ENCODE measurements at regions not wholly inside any gene's neighbourhood (a gene's known extent, or its start where the extent isn't known, plus 50 kb on each side); places are given as distances from the start of the nearest gene placed in this dataset.

DNA sequence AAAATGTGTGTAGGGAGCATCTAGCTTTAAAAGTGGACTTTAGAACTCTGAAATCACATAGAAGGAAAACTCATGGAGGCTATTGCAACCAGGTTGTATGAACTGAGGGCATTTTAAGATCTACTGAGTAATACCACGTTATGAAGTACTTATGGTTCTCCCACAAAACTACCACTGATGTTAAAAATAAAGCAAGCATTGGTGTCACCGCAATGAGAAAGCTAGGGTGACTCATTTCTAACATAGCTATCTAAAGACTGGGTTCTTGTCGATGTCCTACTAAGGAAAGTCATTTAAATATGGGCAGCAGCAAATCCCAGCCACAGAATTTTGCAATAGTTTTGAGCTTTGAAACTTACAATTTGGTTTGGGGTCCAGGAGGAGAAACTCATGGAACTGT is 584.8 kb downstream of the DIPK2A start:
- Histone ChIP-seq H3K4me1 (ENCODE audit: insufficient read depth) (peaks cover 10% of the 10 kb centered on the region), H3K79me2 (replicated peaks; ENCODE audit: insufficient read depth) (no peaks in the 10 kb centered on the region), H3K27me3 (ENCODE audit: insufficient read depth) (no peaks in the 10 kb centered on the region), H3K27ac (ENCODE audit: low read depth) (no peak overlapping the region), H3K4me3 (no peak overlapping the region), H3K9me2 (ENCODE audit: insufficient read depth) (peaks cover 7% of the 10 kb centered on the region; the same call in 1 of the 2 replicates), H3K4me2 (no peak overlapping the region), H3K36me3 (ENCODE audit: insufficient read depth) (no peaks in the 10 kb centered on the region), H3F3A (replicated peaks; ENCODE audit: low read depth) (no peaks in the 10 kb centered on the region), H2AFZ (no peak overlapping the region), H4K20me1 (replicated peaks; ENCODE audit: insufficient read depth) (no peaks in the 10 kb centered on the region)
- H3K36me3 Mint-ChIP-seq (ENCODE audit: low read depth): no peaks in the 10 kb centered on the region
- TF ChIP-seq, protein P1, sequence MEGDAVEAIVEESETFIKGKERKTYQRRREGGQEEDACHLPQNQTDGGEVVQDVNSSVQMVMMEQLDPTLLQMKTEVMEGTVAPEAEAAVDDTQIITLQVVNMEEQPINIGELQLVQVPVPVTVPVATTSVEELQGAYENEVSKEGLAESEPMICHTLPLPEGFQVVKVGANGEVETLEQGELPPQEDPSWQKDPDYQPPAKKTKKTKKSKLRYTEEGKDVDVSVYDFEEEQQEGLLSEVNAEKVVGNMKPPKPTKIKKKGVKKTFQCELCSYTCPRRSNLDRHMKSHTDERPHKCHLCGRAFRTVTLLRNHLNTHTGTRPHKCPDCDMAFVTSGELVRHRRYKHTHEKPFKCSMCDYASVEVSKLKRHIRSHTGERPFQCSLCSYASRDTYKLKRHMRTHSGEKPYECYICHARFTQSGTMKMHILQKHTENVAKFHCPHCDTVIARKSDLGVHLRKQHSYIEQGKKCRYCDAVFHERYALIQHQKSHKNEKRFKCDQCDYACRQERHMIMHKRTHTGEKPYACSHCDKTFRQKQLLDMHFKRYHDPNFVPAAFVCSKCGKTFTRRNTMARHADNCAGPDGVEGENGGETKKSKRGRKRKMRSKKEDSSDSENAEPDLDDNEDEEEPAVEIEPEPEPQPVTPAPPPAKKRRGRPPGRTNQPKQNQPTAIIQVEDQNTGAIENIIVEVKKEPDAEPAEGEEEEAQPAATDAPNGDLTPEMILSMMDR (conservative IDR thresholded peaks at IDR 0.05; ENCODE audit: low read depth in 2 of 2): no peak
- TF ChIP-seq ZNF331 (CRISPR knock-in tag; IDR thresholded peaks at IDR 0.05; ENCODE audit: low read depth): no peak
- no peak for TF ChIP-seq EZH2 (IDR thresholded peaks at IDR 0.05; ENCODE audit: low read depth, unreplicated experiment)
- TF ChIP-seq JUNB (IDR thresholded peaks at IDR 0.05; ENCODE audit: unreplicated experiment): no peak
- no peak for TF ChIP-seq EZH2phosphoT487 (IDR thresholded peaks at IDR 0.05; ENCODE audit: unreplicated experiment)
- no peak for TF ChIP-seq NANOG (IDR thresholded peaks at IDR 0.05; ENCODE audit: borderline replicate concordance)
- TF ChIP-seq, protein P2, sequence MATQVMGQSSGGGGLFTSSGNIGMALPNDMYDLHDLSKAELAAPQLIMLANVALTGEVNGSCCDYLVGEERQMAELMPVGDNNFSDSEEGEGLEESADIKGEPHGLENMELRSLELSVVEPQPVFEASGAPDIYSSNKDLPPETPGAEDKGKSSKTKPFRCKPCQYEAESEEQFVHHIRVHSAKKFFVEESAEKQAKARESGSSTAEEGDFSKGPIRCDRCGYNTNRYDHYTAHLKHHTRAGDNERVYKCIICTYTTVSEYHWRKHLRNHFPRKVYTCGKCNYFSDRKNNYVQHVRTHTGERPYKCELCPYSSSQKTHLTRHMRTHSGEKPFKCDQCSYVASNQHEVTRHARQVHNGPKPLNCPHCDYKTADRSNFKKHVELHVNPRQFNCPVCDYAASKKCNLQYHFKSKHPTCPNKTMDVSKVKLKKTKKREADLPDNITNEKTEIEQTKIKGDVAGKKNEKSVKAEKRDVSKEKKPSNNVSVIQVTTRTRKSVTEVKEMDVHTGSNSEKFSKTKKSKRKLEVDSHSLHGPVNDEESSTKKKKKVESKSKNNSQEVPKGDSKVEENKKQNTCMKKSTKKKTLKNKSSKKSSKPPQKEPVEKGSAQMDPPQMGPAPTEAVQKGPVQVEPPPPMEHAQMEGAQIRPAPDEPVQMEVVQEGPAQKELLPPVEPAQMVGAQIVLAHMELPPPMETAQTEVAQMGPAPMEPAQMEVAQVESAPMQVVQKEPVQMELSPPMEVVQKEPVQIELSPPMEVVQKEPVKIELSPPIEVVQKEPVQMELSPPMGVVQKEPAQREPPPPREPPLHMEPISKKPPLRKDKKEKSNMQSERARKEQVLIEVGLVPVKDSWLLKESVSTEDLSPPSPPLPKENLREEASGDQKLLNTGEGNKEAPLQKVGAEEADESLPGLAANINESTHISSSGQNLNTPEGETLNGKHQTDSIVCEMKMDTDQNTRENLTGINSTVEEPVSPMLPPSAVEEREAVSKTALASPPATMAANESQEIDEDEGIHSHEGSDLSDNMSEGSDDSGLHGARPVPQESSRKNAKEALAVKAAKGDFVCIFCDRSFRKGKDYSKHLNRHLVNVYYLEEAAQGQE (IDR thresholded peaks at IDR 0.05; ENCODE audit: unreplicated experiment): no peak
- TF ChIP-seq, protein P3, sequence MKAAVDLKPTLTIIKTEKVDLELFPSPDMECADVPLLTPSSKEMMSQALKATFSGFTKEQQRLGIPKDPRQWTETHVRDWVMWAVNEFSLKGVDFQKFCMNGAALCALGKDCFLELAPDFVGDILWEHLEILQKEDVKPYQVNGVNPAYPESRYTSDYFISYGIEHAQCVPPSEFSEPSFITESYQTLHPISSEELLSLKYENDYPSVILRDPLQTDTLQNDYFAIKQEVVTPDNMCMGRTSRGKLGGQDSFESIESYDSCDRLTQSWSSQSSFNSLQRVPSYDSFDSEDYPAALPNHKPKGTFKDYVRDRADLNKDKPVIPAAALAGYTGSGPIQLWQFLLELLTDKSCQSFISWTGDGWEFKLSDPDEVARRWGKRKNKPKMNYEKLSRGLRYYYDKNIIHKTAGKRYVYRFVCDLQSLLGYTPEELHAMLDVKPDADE (IDR thresholded peaks at IDR 0.05): no peak
- no peak for TF ChIP-seq STAT1 (IDR thresholded peaks at IDR 0.05; ENCODE audit: unreplicated experiment)
- TF ChIP-seq, protein P4, sequence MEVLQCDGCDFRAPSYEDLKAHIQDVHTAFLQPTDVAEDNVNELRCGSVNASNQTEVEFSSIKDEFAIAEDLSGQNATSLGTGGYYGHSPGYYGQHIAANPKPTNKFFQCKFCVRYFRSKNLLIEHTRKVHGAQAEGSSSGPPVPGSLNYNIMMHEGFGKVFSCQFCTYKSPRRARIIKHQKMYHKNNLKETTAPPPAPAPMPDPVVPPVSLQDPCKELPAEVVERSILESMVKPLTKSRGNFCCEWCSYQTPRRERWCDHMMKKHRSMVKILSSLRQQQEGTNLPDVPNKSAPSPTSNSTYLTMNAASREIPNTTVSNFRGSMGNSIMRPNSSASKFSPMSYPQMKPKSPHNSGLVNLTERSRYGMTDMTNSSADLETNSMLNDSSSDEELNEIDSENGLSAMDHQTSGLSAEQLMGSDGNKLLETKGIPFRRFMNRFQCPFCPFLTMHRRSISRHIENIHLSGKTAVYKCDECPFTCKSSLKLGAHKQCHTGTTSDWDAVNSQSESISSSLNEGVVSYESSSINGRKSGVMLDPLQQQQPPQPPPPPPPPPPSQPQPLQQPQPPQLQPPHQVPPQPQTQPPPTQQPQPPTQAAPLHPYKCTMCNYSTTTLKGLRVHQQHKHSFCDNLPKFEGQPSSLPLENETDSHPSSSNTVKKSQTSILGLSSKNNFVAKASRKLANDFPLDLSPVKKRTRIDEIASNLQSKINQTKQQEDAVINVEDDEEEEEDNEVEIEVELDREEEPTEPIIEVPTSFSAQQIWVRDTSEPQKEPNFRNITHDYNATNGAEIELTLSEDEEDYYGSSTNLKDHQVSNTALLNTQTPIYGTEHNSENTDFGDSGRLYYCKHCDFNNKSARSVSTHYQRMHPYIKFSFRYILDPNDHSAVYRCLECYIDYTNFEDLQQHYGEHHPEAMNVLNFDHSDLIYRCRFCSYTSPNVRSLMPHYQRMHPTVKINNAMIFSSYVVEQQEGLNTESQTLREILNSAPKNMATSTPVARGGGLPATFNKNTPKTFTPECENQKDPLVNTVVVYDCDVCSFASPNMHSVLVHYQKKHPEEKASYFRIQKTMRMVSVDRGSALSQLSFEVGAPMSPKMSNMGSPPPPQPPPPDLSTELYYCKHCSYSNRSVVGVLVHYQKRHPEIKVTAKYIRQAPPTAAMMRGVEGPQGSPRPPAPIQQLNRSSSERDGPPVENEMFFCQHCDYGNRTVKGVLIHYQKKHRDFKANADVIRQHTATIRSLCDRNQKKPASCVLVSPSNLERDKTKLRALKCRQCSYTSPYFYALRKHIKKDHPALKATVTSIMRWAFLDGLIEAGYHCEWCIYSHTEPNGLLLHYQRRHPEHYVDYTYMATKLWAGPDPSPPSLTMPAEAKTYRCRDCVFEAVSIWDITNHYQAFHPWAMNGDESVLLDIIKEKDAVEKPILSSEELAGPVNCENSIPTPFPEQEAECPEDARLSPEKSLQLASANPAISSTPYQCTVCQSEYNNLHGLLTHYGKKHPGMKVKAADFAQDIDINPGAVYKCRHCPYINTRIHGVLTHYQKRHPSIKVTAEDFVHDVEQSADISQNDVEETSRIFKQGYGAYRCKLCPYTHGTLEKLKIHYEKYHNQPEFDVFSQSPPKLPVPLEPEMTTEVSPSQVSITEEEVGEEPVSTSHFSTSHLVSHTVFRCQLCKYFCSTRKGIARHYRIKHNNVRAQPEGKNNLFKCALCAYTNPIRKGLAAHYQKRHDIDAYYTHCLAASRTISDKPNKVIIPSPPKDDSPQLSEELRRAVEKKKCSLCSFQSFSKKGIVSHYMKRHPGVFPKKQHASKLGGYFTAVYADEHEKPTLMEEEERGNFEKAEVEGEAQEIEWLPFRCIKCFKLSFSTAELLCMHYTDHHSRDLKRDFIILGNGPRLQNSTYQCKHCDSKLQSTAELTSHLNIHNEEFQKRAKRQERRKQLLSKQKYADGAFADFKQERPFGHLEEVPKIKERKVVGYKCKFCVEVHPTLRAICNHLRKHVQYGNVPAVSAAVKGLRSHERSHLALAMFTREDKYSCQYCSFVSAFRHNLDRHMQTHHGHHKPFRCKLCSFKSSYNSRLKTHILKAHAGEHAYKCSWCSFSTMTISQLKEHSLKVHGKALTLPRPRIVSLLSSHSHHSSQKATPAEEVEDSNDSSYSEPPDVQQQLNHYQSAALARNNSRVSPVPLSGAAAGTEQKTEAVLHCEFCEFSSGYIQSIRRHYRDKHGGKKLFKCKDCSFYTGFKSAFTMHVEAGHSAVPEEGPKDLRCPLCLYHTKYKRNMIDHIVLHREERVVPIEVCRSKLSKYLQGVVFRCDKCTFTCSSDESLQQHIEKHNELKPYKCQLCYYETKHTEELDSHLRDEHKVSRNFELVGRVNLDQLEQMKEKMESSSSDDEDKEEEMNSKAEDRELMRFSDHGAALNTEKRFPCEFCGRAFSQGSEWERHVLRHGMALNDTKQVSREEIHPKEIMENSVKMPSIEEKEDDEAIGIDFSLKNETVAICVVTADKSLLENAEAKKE (CRISPR knock-in tag; IDR thresholded peaks at IDR 0.05): no peak
- ATAC-seq (no peak), DNase-seq (ENCODE audit: low spot score) (no peak)
- H3K4me1 Mint-ChIP-seq: peaks cover 13% of the 10 kb centered on the region
- H3K27ac Mint-ChIP-seq: no peak overlapping the region
- H3K27me3 Mint-ChIP-seq (ENCODE audit: insufficient read depth, low read depth, poor library complexity): no peaks in the 10 kb centered on the region
- H3K4me3 Mint-ChIP-seq: no peak overlapping the region
- H3K9me3 Mint-ChIP-seq: no peaks in the 10 kb centered on the region
